WTC11 (cell line): ENCODE measurements at regions not wholly inside any gene's neighbourhood (a gene's known extent, or its start where the extent isn't known, plus 50 kb on each side); places are given as distances from the start of the nearest gene placed in this dataset.

Experiments used
- ATAC-seq: fragments of 200-7000 bp; cut with Tn5 transposase; 2 replicates; pipeline ENCODE4 v1.10.0; 2021; ENCODE audit warnings: mild to moderate bottlenecking, moderate library complexity
- CTCF ChIA-PET: fragments of 300-600 bp; sonication (Branson Sonifier 250); formaldehyde crosslinking; loops from one replicate; lab custom pipeline; 2021; ENCODE audit warnings: antibody characterized with exemption; lab: Charles Lee
- POLR2A ChIA-PET: fragments of 350-600 bp; sonication (Branson Sonifier 250); formaldehyde crosslinking; loops from one replicate; lab custom pipeline; 2021; ENCODE audit warnings: antibody characterized with exemption; lab: Charles Lee
- DNase-seq: peaks from one replicate; pipeline ENCODE4 v3.0.0; 2021; ENCODE audit warnings: low spot score
- H3K27ac Mint-ChIP-seq: 2 replicates; pipeline ENCODE4 v1.8.0; 2021; ENCODE audit warnings: mixed read lengths
- H3K27me3 Mint-ChIP-seq: 2 replicates; pipeline ENCODE4 v1.8.0; 2021; ENCODE audit warnings: low read depth, mild to moderate bottlenecking, moderate library complexity, mixed read lengths
- H3K36me3 Mint-ChIP-seq: 2 replicates; pipeline ENCODE4 v1.8.0; 2021; ENCODE audit warnings: mixed read lengths
- H3K4me1 Mint-ChIP-seq: 2 replicates; pipeline ENCODE4 v1.8.0; 2022; ENCODE audit warnings: mixed read lengths
- H3K4me3 Mint-ChIP-seq: 2 replicates; pipeline ENCODE4 v1.8.0; 2021; ENCODE audit warnings: mild to moderate bottlenecking, moderate library complexity, mixed read lengths
- H3K9me3 Mint-ChIP-seq: 2 replicates; pipeline ENCODE4 v1.8.0; 2021; ENCODE audit warnings: mixed read lengths
- CREM ChIP-seq: sonication (generic); formaldehyde crosslinking; IDR thresholded peaks from 2 replicates; pipeline ENCODE4 v1.8.1; 2022; ENCODE audit warnings: mild to moderate bottlenecking, missing genetic modification reagents, moderate library complexity
- CTCF ChIP-seq: fragments of 200-600 bp; IDR thresholded peaks from 2 replicates; pipeline ENCODE4 v1.8.0; 2022; ENCODE audit warnings: antibody characterized with exemption
- ERG ChIP-seq: fragments of 250-450 bp; sonication (Bioruptor Pico); IDR thresholded peaks from 2 replicates; pipeline ENCODE4 v1.8.0; 2021; ENCODE audit warnings: mild to moderate bottlenecking
- FOXP1 ChIP-seq: sonication (generic); formaldehyde crosslinking; IDR thresholded peaks from 2 replicates; pipeline ENCODE4 v1.8.0; 2022; ENCODE audit warnings: missing genetic modification reagents, mild to moderate bottlenecking, moderate library complexity, borderline replicate concordance
- GABPB1 ChIP-seq: sonication (generic); formaldehyde crosslinking; IDR thresholded peaks from 2 replicates; pipeline ENCODE4 v1.8.1; 2023; ENCODE audit warnings: mild to moderate bottlenecking, missing genetic modification reagents
- GRHL2 ChIP-seq: fragments of 250-450 bp; sonication (Bioruptor Pico); IDR thresholded peaks from 2 replicates; pipeline ENCODE4 v1.8.0; 2022; ENCODE audit warnings: mild to moderate bottlenecking, moderate library complexity; ENCODE audit not compliant: insufficient replicate concordance, severe bottlenecking
- JAZF1 ChIP-seq: fragments of 250-450 bp; sonication (Bioruptor Pico); IDR thresholded peaks from 2 replicates; pipeline ENCODE4 v1.9.0; 2021; ENCODE audit warnings: moderate library complexity, mild to moderate bottlenecking, inconsistent platforms
- MXD4 ChIP-seq: fragments of 250-450 bp; sonication (Bioruptor Pico); IDR thresholded peaks from 2 replicates; pipeline ENCODE4 v1.8.0; 2021; ENCODE audit warnings: mild to moderate bottlenecking, moderate library complexity, borderline replicate concordance
- NFE2L1 ChIP-seq: sonication (generic); formaldehyde crosslinking; IDR thresholded peaks from 2 replicates; pipeline ENCODE4 v1.8.1; 2023; ENCODE audit warnings: missing genetic modification reagents
- PRRX2 ChIP-seq: fragments of 250-450 bp; sonication (Bioruptor Pico); IDR thresholded peaks from 2 replicates; pipeline ENCODE4 v1.8.0; 2021; ENCODE audit warnings: mild to moderate bottlenecking
- RELA ChIP-seq: sonication (generic); formaldehyde crosslinking; IDR thresholded peaks from 2 replicates; pipeline ENCODE4 v1.8.1; 2022; ENCODE audit warnings: missing genetic modification reagents, mild to moderate bottlenecking, borderline replicate concordance
- RORB ChIP-seq: fragments of 250-450 bp; sonication (Bioruptor Pico); IDR thresholded peaks from 2 replicates; pipeline ENCODE4 v1.9.0; 2021; ENCODE audit warnings: mild to moderate bottlenecking
- SMAD4 ChIP-seq: sonication (generic); formaldehyde crosslinking; IDR thresholded peaks from 2 replicates; pipeline ENCODE4 v1.8.0; 2022; ENCODE audit warnings: mild to moderate bottlenecking, missing genetic modification reagents
- SP1 ChIP-seq: sonication (generic); formaldehyde crosslinking; conservative IDR thresholded peaks from 2 replicates; pipeline ENCODE4 v1.8.1; 2022; ENCODE audit warnings: missing genetic modification reagents
- TCF7 ChIP-seq: sonication (generic); formaldehyde crosslinking; IDR thresholded peaks from 2 replicates; pipeline ENCODE4 v1.8.0; 2022; ENCODE audit warnings: mild to moderate bottlenecking, low read depth, missing genetic modification reagents, moderate library complexity
- TEAD4 ChIP-seq: sonication (generic); formaldehyde crosslinking; IDR thresholded peaks from 2 replicates; pipeline ENCODE4 v1.8.0; 2022; ENCODE audit warnings: mild to moderate bottlenecking, missing genetic modification reagents
- ZNF396 ChIP-seq: fragments of 250-450 bp; sonication (Bioruptor Pico); IDR thresholded peaks from 2 replicates; pipeline ENCODE4 v1.8.0; 2021; ENCODE audit warnings: mild to moderate bottlenecking, moderate library complexity, borderline replicate concordance
- ZNF512 ChIP-seq: sonication (generic); formaldehyde crosslinking; IDR thresholded peaks from 2 replicates; pipeline ENCODE4 v1.8.1; 2022; ENCODE audit warnings: missing genetic modification reagents, borderline replicate concordance
- ZNF532 ChIP-seq: fragments of 250-450 bp; sonication (Bioruptor Pico); IDR thresholded peaks from 2 replicates; pipeline ENCODE4 v1.9.0; 2021; ENCODE audit warnings: mild to moderate bottlenecking, borderline replicate concordance
- ZNF671 ChIP-seq: fragments of 250-450 bp; sonication (Bioruptor Pico); IDR thresholded peaks from 2 replicates; pipeline ENCODE4 v1.8.0; 2021; ENCODE audit warnings: mild to moderate bottlenecking
- ZSCAN18 ChIP-seq: fragments of 250-450 bp; sonication (Bioruptor Pico); IDR thresholded peaks from 2 replicates; pipeline ENCODE4 v2.1.2; 2022; ENCODE audit warnings: mild to moderate bottlenecking, moderate library complexity

- TF ChIP-seq RELA (CRISPR knock-in tag) (no peak), ZNF512 (CRISPR knock-in tag) (no peak), SP1 (CRISPR knock-in tag) (no peak), ZNF671 (CRISPR knock-in tag) (no peak)
Measured at GRCh38 chr7:125154930-125155329, 225.3 kb upstream of the POT1 start (continued).

GRCh38 chr7:125149151-125149550, 219.5 kb upstream of the POT1 start:
- CTCF ChIA-PET = no interaction called here

More at GRCh38 chr7:125149151-125149550, 219.5 kb upstream of the POT1 start:
- H3K4me1 Mint-ChIP-seq = no peaks in the 10 kb centered on the region
- no peaks in the 10 kb centered on the region for H3K36me3 Mint-ChIP-seq
- TF ChIP-seq JAZF1 (CRISPR knock-in tag) = no peak
- TF ChIP-seq CREM (CRISPR knock-in tag) = no peak
- no peak for TF ChIP-seq TCF7 (CRISPR knock-in tag)
- TF ChIP-seq FOXP1 (CRISPR knock-in tag) = no peak
- no peak for TF ChIP-seq NFE2L1 (CRISPR knock-in tag)
- no peak for TF ChIP-seq MXD4 (CRISPR knock-in tag)
- no peak for TF ChIP-seq GABPB1 (CRISPR knock-in tag)
- no peak for TF ChIP-seq CTCF
- no peak for TF ChIP-seq ERG (CRISPR knock-in tag)
- no peak for TF ChIP-seq ZSCAN18 (CRISPR knock-in tag)
- TF ChIP-seq GRHL2 = no peak
- no peak for TF ChIP-seq ZNF396 (CRISPR knock-in tag)
- TF ChIP-seq SMAD4 (CRISPR knock-in tag) = no peak
- no peak for TF ChIP-seq ZNF532 (CRISPR knock-in tag)
- TF ChIP-seq TEAD4 = no peak
- no peak for TF ChIP-seq RORB (CRISPR knock-in tag)
- TF ChIP-seq PRRX2 (CRISPR knock-in tag) = no peak
- POLR2A ChIA-PET = no interaction called here
- no peak overlapping the region for H3K27ac Mint-ChIP-seq
- H3K4me3 Mint-ChIP-seq = no peak overlapping the region
- no peak for ATAC-seq
- DNase-seq = no peak
- H3K27me3 Mint-ChIP-seq = no peaks in the 10 kb centered on the region; the same call in 1 of the 2 replicates
- H3K9me3 Mint-ChIP-seq = no peaks in the 10 kb centered on the region
